Activated CD4-positive, alpha-beta T cell treated with anti-CD3 and anti-CD28 coated beads for 48 hours (primary cell): ENCODE measurements at regions not wholly inside any gene's neighbourhood (a gene's known extent, or its start where the extent isn't known, plus 50 kb on each side); places are given as distances from the start of the nearest gene placed in this dataset.

Experiments used
- DNase-seq: peaks from one replicate; pipeline ENCODE4 v3.0.0-alpha.2; 2020

GRCh38 chr20:43799150-43799711 lies 72.4 kb upstream of the GTSF1L start:
- no peak for DNase-seq

- DNase-seq, result no peak
Observed at GRCh38 chr20:43798291-43799149, 71.7 kb upstream of the GTSF1L start.

- DNase-seq, result no peak
Observed at GRCh38 chr20:43794326-43794725, 67.5 kb upstream of the GTSF1L start.

- DNase-seq, result no peak
Observed at GRCh38 chr20:43789593-43789992, 62.8 kb upstream of the GTSF1L start.

- DNase-seq, result no peak
Observed at GRCh38 chr20:43787937-43788336, 61.1 kb upstream of the GTSF1L start.

GRCh38 chr20:43786885-43787284 lies 60.1 kb upstream of the GTSF1L start:
- no peak for DNase-seq

GRCh38 chr20:43781215-43781614 lies 54.4 kb upstream of the GTSF1L start:
- DNase-seq, result no peak

GRCh38 chr20:43778375-43778774 lies 51.6 kb upstream of the GTSF1L start:
- no peak for DNase-seq

GRCh38 chr20:43776691-43777090 lies 49.9 kb upstream of the GTSF1L start:
- no peak for DNase-seq
